AG09309 (cell line): ENCODE measurements at regions not wholly inside any gene's neighbourhood (a gene's known extent, or its start where the extent isn't known, plus 50 kb on each side); places are given as distances from the start of the nearest gene placed in this dataset.

Source experiments
- DNase-seq: peaks from one replicate; pipeline ENCODE4 v3.0.0-alpha.2; 2010; ENCODE audit warnings: low read depth
- H3K4me3 ChIP-seq: 2 replicates; pipeline ENCODE4 v1.5.1; 2011; ENCODE audit warnings: mild to moderate bottlenecking, low read depth, low read length, moderate library complexity; ENCODE audit not compliant: control insufficient read depth
- TF ChIP-seq, protein P1 (sequence below): IDR thresholded peaks from 2 replicates; pipeline ENCODE4 v1.5.1; 2011; ENCODE audit warnings: mild to moderate bottlenecking, low read depth, low read length, inconsistent platforms; ENCODE audit not compliant: insufficient read depth, control insufficient read depth; ENCODE audit errors: missing control alignments

DNA sequence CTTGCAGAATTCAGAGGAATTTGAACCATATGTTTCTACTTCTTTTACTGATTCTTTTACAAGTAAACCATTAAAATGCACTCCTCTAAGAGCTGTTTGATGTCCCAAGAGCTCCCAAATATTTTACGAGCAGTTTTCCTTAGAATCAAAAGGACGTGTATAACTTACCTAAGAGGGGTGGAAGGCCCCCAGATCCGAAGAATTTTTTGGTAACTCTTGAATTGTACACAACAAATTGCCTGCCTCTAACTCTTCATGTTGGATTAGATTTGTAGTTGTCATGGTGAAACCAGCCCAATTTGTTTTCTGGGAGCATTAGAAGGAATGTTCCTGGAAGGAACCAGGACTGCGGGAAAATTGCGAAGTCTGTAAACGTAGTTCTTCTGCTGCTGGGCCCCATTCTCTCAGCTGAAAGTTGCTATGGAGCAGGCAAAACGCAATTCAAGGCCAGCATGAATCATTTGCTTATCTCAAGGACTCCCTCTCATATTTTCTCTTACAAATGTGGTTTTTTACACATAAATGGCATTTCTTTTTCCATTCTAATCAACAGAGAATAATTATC is 124.8 kb upstream of the TMEM72 start:
- H3K4me3 ChIP-seq = no peak overlapping the region
- DNase-seq = peak; percentile 81
- TF ChIP-seq, protein P1, sequence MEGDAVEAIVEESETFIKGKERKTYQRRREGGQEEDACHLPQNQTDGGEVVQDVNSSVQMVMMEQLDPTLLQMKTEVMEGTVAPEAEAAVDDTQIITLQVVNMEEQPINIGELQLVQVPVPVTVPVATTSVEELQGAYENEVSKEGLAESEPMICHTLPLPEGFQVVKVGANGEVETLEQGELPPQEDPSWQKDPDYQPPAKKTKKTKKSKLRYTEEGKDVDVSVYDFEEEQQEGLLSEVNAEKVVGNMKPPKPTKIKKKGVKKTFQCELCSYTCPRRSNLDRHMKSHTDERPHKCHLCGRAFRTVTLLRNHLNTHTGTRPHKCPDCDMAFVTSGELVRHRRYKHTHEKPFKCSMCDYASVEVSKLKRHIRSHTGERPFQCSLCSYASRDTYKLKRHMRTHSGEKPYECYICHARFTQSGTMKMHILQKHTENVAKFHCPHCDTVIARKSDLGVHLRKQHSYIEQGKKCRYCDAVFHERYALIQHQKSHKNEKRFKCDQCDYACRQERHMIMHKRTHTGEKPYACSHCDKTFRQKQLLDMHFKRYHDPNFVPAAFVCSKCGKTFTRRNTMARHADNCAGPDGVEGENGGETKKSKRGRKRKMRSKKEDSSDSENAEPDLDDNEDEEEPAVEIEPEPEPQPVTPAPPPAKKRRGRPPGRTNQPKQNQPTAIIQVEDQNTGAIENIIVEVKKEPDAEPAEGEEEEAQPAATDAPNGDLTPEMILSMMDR = no peak

DNA sequence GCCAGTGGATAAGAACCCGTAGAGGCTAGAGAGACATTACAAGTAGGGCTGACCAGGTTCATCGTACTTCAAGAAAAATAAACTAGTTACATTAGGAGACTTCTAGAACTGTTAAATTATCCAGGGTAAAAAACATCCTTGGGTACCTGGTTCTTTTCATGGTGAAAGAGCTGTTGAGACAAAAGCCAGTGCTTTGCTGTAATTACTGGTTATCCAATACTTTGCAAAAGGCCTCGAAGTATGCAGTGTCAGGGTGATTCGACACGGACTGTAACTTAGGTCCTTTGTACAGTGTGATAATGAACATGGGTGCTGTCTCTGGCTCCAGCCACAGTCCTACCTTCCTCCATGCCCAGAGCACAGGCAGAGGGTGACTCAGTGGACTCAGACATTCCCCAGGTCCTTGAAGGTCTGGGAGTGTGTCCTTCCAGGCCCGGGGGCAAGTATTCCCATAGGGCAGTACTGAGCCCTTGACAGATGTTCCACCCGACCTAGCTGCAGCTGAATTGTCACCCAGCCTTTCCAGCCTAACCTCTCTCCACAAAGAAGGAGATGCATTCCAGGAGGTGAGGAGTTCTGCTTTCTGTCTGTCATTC is 123.6 kb upstream of the TMEM72 start:
- no peak for DNase-seq
- H3K4me3 ChIP-seq = no peak overlapping the region
- TF ChIP-seq, protein P1 = no peak

DNA sequence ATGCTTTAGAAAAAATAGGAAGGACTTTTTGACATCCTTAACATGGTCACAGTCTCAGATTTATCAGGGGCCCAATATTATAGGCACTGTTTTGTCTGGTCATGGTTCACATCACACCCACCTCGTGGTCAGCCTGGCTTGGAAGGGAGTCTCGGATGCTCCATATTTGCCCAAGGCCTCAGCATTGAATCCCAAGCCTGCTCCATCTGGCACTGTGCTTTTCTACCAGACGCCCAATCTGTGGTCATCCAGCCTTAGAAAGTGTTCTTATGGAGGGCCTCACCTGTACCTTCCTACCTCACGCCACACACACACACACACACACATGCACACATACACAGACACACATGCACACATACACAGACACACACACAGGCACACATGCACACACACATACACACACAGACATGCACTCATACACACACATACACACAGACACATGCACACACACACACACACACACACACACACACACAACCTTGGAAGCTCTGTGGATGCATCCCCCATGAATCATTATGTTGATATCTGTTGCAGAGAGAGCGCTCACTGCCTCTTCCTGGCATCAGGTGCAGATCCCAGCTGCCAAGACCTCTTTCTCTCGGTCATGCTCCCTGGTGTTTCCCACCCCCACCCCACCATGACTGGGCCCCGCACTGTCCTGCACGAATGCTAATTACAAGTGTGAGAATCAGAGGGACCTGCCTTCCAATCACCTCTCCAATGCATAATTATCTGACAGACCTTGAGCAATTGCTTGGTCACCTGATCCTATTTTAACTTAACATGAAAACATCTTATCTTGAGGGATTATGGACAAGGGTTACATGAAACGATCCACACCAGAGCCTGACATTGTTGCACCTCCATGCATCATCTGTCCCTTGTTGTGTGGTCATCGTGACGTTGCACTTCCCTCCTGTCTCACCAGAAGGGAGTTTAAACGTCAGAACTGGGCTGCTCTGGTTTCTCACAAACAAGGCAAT is 122.7 kb upstream of the TMEM72 start:
- no peak overlapping the region for H3K4me3 ChIP-seq
- DNase-seq = no peak
- TF ChIP-seq, protein P1 = no peak

DNA sequence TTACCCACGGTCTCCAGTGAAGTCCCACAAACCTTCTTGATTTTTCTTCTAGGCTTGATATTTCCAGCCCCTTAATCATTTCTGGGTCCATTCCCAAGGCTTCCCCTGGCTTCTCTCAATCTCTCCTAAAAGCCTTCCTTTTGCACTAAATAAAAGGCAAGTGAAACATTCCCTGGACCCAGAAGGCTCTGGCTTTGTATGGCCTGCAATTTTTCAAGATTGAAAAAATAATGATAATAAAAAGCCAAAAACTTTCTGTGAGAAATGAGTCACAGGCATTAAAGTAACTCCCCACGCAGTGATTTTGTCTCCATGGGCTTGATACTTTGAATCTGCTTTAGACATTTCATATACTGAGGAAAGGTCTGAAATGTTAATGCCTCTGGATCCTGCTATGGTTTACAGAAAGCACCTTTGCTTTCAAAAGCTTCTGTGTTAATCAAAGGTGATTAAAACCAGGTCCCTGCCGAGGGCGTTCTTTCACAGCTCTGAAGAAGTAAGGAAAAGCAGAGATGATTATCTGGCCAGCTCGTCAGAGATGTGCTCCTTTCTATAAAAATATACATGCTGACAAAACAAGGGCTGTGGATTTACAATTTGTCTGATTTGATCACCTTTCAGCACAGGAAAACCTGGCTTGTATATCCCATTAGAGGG is 118.9 kb upstream of the TMEM72 start:
- DNase-seq = no peak
- no peak overlapping the region for H3K4me3 ChIP-seq
- TF ChIP-seq, protein P1 = no peak

GRCh38 chr10:44799966-44800365 is 111.2 kb upstream of the TMEM72 start:
- no peak overlapping the region for H3K4me3 ChIP-seq
- DNase-seq = no peak
- TF ChIP-seq, protein P1 = no peak
